ENCODE measurements at regions not wholly inside any gene's neighbourhood (a gene's known extent, or its start where the extent isn't known, plus 50 kb on each side); places are given as distances from the start of the nearest gene placed in this dataset.
"Not testable (repeated sequence)": the region's sequence is repeated elsewhere in the genome, so short reads cannot be mapped to it uniquely, and the experiment has no call there.

GRCh38 chr5:106521701-106522100 lies 1149.0 kb downstream of the EFNA5 start:
- no peak for DNase-seq

DNA sequence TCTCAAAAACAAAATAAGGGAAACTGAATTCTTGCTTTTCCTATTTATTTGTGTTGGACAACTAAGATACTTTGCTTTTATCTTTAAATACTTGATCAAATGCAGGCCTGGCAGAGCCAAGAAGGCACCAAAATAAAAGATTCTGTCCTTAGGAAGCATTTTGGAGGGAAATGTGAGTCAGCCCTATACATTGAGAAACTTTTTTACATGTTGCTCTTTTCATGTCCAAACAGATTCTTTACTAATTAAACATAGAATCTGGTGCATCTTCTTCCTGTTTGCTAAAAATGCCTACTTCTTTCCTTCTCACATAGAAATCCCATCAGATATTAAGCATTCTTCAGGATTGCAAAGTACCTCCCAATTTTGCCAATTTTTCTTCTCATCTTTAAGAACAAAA lies 1160.4 kb downstream of the EFNA5 start:
- DNase-seq: no peak

DNA sequence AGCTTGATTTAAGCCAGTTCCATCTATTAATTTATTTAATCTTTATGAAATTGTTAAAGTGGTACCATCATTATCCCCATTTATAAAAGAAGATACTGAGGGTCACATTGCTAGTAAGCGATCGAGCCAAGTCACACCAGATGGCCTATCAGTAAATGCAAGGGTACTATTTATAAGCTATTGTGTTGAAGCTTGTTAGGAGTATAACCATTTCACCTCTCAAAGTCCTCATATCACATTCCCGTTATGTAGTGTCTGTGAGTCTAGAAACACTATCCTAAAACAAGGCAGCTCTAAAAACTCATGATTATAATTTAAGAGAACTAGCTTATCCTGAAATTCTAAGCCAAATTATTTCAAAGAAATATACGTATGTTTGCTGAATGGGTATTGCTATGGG lies 1161.8 kb downstream of the EFNA5 start:
- no peak for DNase-seq

GRCh38 chr5:106493910-106494309 lies 1176.8 kb downstream of the EFNA5 start:
- no peak for DNase-seq

DNA sequence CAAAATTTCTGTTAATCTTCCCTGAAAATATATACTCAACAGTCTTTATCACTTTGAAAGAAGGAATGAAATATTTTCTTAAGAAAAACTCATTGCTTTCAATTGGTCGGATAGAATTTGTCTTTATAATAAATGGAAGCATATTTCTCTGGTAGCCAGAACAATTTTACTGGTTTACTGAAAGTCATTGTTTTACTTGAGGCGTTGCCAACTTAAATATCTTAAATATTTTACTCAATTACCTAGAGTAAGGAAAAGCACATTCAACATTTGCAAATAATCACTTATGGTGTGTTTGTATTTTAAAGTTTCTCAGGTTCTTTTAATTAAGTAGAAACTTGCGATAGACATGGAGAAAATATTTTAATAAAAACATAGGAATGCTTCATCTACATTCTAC lies 1181.7 kb downstream of the EFNA5 start:
- DNase-seq: no peak

- no peak for DNase-seq
Measured at GRCh38 chr5:106488407-106488806, 1182.3 kb downstream of the EFNA5 start.

- DNase-seq: no peak
Measured at GRCh38 chr5:106481374-106481773, 1189.4 kb downstream of the EFNA5 start.

DNA sequence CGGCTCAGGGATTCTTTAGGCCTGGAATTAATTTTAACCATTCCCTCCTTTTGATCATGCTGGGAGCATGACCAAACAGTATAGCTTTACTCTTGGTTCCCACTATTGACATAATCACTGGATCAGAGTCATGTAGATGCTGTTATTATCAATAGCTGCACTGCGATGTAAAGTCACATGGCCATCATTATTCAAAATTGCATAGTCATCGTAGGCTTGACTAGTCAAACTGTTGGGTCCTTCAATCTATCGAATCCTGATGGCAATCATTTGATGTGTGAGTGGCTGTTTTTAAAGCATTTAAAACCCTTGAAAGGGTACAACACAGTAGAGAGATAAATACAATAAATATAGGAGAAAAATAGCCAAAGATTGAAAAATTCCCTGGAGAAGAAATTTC lies 1194.1 kb downstream of the EFNA5 start:
- DNase-seq: no peak

DNA sequence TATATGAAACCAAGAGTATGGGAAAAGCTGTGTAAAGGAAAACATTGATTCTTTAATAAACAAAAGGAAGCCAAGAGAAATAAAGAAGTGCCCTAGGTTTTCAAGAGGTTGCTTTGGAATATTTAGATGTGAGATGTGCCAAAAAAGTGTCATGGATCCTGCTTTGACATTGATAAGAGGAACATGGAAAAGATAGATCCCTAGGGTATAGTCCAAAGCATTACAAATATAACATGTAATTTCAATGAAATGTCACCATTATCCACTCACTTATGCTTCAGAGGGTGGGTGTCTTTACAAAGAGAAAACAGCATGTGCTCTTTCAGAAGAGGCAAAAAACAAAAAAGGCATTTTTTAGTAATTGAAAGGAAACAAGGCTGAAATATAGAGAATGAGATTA lies 1196.7 kb downstream of the EFNA5 start:
- no peak for DNase-seq

GRCh38 chr5:106459541-106459940 lies 1211.2 kb downstream of the EFNA5 start:
- DNase-seq: no peak

GRCh38 chr5:106454651-106455415 lies 1215.9 kb downstream of the EFNA5 start:
- no peak for DNase-seq

DNA sequence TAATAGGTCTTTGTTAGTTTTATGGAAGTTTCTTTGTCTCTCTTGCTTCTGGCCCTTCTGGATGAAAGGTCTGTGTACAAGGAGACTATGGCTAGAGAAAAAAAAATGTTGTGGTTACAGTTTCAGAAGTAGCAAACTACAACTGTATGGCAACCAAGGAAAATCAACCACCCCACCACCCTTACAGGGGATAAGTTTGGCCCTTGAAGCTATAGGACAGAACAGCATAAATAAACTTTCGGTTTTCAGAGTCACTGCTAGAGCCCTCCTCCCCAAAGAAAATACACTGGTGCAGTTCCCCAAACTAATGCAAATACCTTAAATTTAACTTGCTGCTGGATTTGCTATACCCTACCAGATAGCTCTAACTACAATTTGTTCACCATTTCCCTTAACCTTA lies 1216.7 kb downstream of the EFNA5 start:
- DNase-seq: no peak

GRCh38 chr5:106451998-106452397 lies 1218.7 kb downstream of the EFNA5 start:
- DNase-seq: no peak

DNA sequence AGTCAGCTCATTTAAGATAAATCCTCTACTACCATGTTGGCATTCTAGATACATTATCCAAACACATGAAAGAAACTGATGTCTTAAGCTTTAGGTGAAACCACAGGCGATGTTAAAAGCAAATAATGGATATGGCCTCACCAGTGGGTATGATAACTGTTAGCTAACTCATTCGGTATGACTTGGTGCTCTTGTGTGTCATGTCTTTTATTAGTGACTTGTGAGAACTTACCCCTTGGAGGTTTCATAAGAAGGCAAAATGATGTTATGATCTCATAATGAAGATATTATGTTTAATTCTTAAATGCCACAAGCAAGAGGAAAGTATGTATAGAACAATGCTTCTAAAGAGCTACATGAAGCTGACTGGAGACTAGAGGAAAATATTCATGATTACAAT lies 1227.0 kb downstream of the EFNA5 start:
- no peak for DNase-seq

DNA sequence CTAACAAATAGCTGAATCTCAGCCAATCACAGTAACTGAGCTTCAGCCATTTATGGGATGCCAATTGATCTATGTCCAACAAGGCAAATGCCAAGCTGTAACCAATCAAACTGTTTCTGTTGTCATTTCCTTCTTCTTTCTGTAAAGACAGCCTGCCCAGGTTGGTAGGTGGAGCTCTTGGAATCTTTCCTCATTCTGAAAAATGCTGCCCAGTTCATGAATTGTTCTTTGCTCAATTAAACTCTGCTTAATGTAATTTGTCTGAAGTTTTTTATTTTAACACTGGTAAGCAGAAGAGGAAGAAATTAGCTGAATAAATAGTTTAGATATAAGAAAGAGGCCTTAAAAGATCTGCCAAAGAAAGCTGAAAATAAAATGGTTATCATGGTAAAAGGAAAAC lies 1235.6 kb downstream of the EFNA5 start:
- DNase-seq: no peak

- not testable (repeated sequence) for DNase-seq
Measured at GRCh38 chr5:106430733-106431132, 1240.0 kb downstream of the EFNA5 start.

- no peak for DNase-seq
Measured at GRCh38 chr5:106423109-106423897, 1247.4 kb downstream of the EFNA5 start.

DNA sequence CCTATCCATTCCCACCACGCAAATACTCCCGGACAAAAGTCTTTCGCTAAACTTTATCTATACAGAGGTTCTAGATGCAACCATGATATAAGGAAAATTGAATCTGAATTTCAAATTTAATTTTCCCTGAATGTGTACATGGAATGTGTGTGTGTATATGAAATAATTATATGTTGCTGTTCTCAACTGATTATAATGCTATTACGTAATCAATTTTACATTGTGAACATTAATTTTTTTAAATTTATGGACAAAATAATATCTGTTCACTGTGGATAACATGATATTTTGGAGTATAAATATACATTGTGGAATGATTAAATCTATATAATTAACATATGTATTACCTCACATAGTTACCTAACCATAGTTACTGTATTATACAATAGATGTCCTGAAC lies 1250.6 kb downstream of the EFNA5 start:
- DNase-seq: no peak

GRCh38 chr5:106418196-106418595 lies 1252.5 kb downstream of the EFNA5 start:
- DNase-seq: no peak

- no peak for DNase-seq
Measured at GRCh38 chr5:106417566-106417965, 1253.2 kb downstream of the EFNA5 start.

- no peak for DNase-seq
Measured at GRCh38 chr5:106417163-106417562, 1253.6 kb downstream of the EFNA5 start.

- no peak for DNase-seq
Measured at GRCh38 chr5:106415541-106415940, 1255.2 kb downstream of the EFNA5 start.

- DNase-seq: no peak
Measured at GRCh38 chr5:106414342-106414741, 1256.4 kb downstream of the EFNA5 start.

DNA sequence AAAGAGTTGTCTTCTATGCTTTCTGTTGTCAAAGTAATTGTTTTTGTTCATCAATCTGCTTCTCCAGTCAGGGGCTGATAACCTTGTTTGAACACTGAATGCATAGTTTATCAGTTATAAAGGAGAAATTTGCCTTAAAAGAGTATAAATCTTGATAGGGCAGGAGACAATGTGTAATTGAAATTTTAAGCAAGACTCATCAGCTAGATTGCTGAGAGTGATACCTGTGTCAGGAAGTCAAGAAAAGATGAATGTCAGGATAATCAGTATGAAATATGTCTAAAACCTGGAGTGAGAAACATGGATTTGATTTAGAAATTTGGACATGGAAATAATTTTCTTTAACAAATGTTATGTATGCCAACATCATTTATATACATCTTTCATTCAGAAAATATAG lies 1258.1 kb downstream of the EFNA5 start:
- no peak for DNase-seq

- DNase-seq: no peak
Measured at GRCh38 chr5:106408570-106408969, 1262.2 kb downstream of the EFNA5 start.

Measured in 8988T (cell line).